ENCODE measurements at regions not wholly inside any gene's neighbourhood (a gene's known extent, or its start where the extent isn't known, plus 50 kb on each side); places are given as distances from the start of the nearest gene placed in this dataset.

DNA sequence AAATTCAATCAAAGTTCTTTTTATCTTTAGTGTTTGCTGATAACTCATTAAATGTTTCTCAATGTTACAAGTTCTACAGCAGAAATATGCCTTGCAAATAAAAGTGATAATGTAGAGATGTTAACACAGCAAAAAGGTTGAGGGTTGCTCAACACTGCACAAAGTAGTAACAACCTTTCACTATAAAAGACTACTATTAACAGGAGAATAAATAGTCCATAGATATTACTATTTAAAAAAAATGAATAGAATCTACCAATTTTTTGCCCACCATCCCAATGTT is 378.1 kb downstream of the RBM43 start:
- TF ChIP-seq, protein P1, sequence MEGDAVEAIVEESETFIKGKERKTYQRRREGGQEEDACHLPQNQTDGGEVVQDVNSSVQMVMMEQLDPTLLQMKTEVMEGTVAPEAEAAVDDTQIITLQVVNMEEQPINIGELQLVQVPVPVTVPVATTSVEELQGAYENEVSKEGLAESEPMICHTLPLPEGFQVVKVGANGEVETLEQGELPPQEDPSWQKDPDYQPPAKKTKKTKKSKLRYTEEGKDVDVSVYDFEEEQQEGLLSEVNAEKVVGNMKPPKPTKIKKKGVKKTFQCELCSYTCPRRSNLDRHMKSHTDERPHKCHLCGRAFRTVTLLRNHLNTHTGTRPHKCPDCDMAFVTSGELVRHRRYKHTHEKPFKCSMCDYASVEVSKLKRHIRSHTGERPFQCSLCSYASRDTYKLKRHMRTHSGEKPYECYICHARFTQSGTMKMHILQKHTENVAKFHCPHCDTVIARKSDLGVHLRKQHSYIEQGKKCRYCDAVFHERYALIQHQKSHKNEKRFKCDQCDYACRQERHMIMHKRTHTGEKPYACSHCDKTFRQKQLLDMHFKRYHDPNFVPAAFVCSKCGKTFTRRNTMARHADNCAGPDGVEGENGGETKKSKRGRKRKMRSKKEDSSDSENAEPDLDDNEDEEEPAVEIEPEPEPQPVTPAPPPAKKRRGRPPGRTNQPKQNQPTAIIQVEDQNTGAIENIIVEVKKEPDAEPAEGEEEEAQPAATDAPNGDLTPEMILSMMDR (IDR thresholded peaks at IDR 0.05): no peak
- TF ChIP-seq POLR2A (IDR thresholded peaks at IDR 0.05): no peak
